Hepatocyte (in vitro differentiated cells): ENCODE measurements at regions not wholly inside any gene's neighbourhood (a gene's known extent, or its start where the extent isn't known, plus 50 kb on each side); places are given as distances from the start of the nearest gene placed in this dataset.

ENCODE experiments used
- CTCF ChIP-seq: fragments of 200-600 bp; sonication (generic); IDR thresholded peaks from 2 replicates; pipeline ENCODE4 v1.5.1; 2016; ENCODE audit warnings: antibody characterized with exemption, mild to moderate bottlenecking; ENCODE audit not compliant: poor library complexity
- EZH2phosphoT487 ChIP-seq: fragments of 200-600 bp; sonication (generic); IDR thresholded peaks from one replicate; pipeline ENCODE4 v1.6.1; 2018; ENCODE audit warnings: antibody characterized with exemption, mild to moderate bottlenecking, low read depth, moderate library complexity; ENCODE audit not compliant: unreplicated experiment, severe bottlenecking

DNA sequence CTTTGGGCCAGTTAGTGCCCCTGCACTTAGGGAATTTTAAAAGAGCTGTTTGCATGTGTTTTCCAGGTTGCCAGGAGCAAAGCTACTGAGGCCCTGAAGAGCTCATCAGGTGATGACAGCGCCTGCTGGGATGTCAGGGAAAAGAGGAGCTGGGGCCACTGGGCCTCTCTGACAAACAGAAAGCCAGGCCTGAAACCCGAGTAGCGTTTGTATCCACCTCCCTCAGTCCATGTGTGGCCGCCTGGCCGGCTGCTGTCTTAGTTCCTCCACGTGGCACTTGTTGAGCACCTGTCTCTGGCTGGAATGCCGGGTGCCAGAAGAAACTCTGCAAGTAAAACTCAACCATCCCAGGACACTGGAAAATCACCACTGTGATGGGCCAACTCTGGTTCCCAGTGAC lies 601.2 kb downstream of the CDH26 start:
- TF ChIP-seq EZH2phosphoT487 (no peak), CTCF (no peak)
